ENCODE measurements at regions not wholly inside any gene's neighbourhood (a gene's known extent, or its start where the extent isn't known, plus 50 kb on each side); places are given as distances from the start of the nearest gene placed in this dataset.

DNA sequence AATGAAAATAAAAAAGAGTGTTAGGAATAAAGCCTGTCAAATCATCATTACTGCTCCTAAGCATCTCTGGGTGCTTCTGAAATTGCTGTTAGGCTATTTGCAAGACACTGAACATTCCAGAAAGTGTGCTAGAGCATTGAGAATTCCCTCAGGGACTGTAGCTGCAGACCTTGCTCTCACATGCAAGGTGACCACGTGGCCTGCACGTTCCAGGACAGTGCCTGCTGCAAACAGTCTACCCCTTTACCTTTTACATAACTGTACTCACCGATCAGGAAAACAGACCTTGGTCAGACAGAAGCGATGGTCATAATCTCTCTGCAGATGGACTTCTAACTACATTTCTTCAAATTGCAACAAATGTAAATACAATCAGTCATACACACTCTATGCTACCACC, 164.5 kb downstream of the PSMG1 start:
- TF ChIP-seq EZH2 (IDR thresholded peaks at IDR 0.05; ENCODE audit: borderline replicate concordance, control insufficient read depth, low read depth, low read length) (no peak), TCF7 (IDR thresholded peaks at IDR 0.05; ENCODE audit: borderline replicate concordance) (no peak), USF1 (IDR thresholded peaks at IDR 0.05; ENCODE audit: borderline replicate concordance, extremely low read length, insufficient read depth, low read depth, low read length) (no peak), CTCF (IDR thresholded peaks at IDR 0.05 in 2 of 3, conservative IDR thresholded peaks at IDR 0.05 in 1 of 3; ENCODE audit: control insufficient read depth in 2 of 3, extremely low read depth in 1 of 3, insufficient read depth in 1 of 3, low read depth in 3 of 3, low read length in 3 of 3) (no peak), HDAC6 (IDR thresholded peaks at IDR 0.05; ENCODE audit: unreplicated experiment) (no peak), PRDM15 (CRISPR knock-in tag; IDR thresholded peaks at IDR 0.05) (no peak), ATF2 (IDR thresholded peaks at IDR 0.05; ENCODE audit: low read length) (no peak), RAD21 (IDR thresholded peaks at IDR 0.05; ENCODE audit: insufficient read depth, low read depth, low read length) (no peak), NR2C2 (IDR thresholded peaks at IDR 0.05; ENCODE audit: borderline replicate concordance, control insufficient read depth, insufficient read length, low read depth) (no peak), EP300 (IDR thresholded peaks at IDR 0.05; ENCODE audit: borderline replicate concordance in 1 of 2, control insufficient read depth in 1 of 2, low read depth in 2 of 2, low read length in 2 of 2) (no peak)

Data from GM12878 (cell line).